ENCODE measurements at regions not wholly inside any gene's neighbourhood (a gene's known extent, or its start where the extent isn't known, plus 50 kb on each side); places are given as distances from the start of the nearest gene placed in this dataset.

- no peaks in the 10 kb centered on the region for H3K36me3 ChIP-seq (replicated peaks in 1 of 2; ENCODE audit: control extremely low read depth in 1 of 2, control insufficient read depth in 1 of 2, extremely low read depth in 1 of 2, insufficient read depth in 2 of 2, low read length in 1 of 2)
- Mint-ChIP-seq H3K27ac (no peak overlapping the region), H3K4me1 (no peaks in the 10 kb centered on the region), H3K9me3 (ENCODE audit: insufficient read depth) (no peaks in the 10 kb centered on the region), H3K27me3 (no peaks in the 10 kb centered on the region), H3K4me3 (no peak overlapping the region)
- H3K9me3 ChIP-seq (ENCODE audit: control extremely low read depth in 1 of 3, control insufficient read depth in 2 of 3, insufficient read depth in 1 of 3, low read length in 2 of 3), result no peaks in the 10 kb centered on the region
- no peak overlapping the region for H3K4me3 ChIP-seq (ENCODE audit: control extremely low read depth in 1 of 5, extremely low read depth in 1 of 5, insufficient read depth in 1 of 5, low read depth in 2 of 5, low read length in 4 of 5)
- no peak overlapping the region for H3K4me2 ChIP-seq (replicated peaks; ENCODE audit: low read depth, low read length, poor library complexity, severe bottlenecking)
- no peak for ATAC-seq (ENCODE audit: low read depth)
- TF ChIP-seq EZH2 (IDR thresholded peaks at IDR 0.05; ENCODE audit: borderline replicate concordance, insufficient read depth, low read depth, low read length, poor library complexity, severe bottlenecking) (no peak), CTCF (IDR thresholded peaks at IDR 0.05) (no peak)
- H3K79me2 ChIP-seq (ENCODE audit: control insufficient read depth, insufficient read depth, low read length), result no peaks in the 10 kb centered on the region
- CTCF ChIA-PET, result no interaction called here
- POLR2A ChIA-PET, result no interaction called here
- H3K27me3 ChIP-seq (replicated peaks in 1 of 4; ENCODE audit: control extremely low read depth in 1 of 4, control insufficient read depth in 3 of 4, insufficient read depth in 4 of 4, low read length in 3 of 4), result no peaks in the 10 kb centered on the region
- DNase-seq, result no peak
- no peaks in the 10 kb centered on the region for H4K20me1 ChIP-seq (ENCODE audit: control insufficient read depth, insufficient read depth, low read length, poor library complexity, severe bottlenecking)
- intact Hi-C loops (cut with micrococcal nuclease), result no loop called here
- no peaks in the 10 kb centered on the region for H3K4me1 ChIP-seq (ENCODE audit: control insufficient read depth in 2 of 2, insufficient read depth in 2 of 2, low read length in 2 of 2)
- H3K27ac ChIP-seq (ENCODE audit: low read length in 2 of 2), result no peak overlapping the region
- H3K9ac ChIP-seq (ENCODE audit: low read length), result no peak overlapping the region
- H2AFZ ChIP-seq (ENCODE audit: insufficient read depth, low read depth, low read length, poor library complexity, severe bottlenecking), result no peak overlapping the region
These were observed 1351.8 kb downstream of the FSTL5 start for GRCh38 chr4:160811956-160812355.

GRCh38 chr4:160814726-160815125, 1349.1 kb downstream of the FSTL5 start:
- ChIA-PET POLR2A (no interaction called here), CTCF (no interaction called here)
- no peaks in the 10 kb centered on the region for H3K4me1 ChIP-seq (ENCODE audit: control insufficient read depth in 2 of 2, insufficient read depth in 2 of 2, low read length in 2 of 2)
- DNase-seq (no peak), ATAC-seq (ENCODE audit: low read depth) (no peak)
- no peaks in the 10 kb centered on the region for H3K36me3 ChIP-seq (replicated peaks in 1 of 2; ENCODE audit: control extremely low read depth in 1 of 2, control insufficient read depth in 1 of 2, extremely low read depth in 1 of 2, insufficient read depth in 2 of 2, low read length in 1 of 2)
- intact Hi-C loops (cut with micrococcal nuclease), result no loop called here
- Mint-ChIP-seq H3K4me1 (no peaks in the 10 kb centered on the region), H3K27ac (no peak overlapping the region), H3K27me3 (no peaks in the 10 kb centered on the region), H3K9me3 (ENCODE audit: insufficient read depth) (no peaks in the 10 kb centered on the region), H3K4me3 (no peak overlapping the region)
- TF ChIP-seq EZH2 (IDR thresholded peaks at IDR 0.05; ENCODE audit: borderline replicate concordance, insufficient read depth, low read depth, low read length, poor library complexity, severe bottlenecking) (no peak), CTCF (IDR thresholded peaks at IDR 0.05) (no peak)
- H4K20me1 ChIP-seq (ENCODE audit: control insufficient read depth, insufficient read depth, low read length, poor library complexity, severe bottlenecking), result no peaks in the 10 kb centered on the region
- H3K79me2 ChIP-seq (ENCODE audit: control insufficient read depth, insufficient read depth, low read length), result no peaks in the 10 kb centered on the region
- no peaks in the 10 kb centered on the region for H3K27me3 ChIP-seq (replicated peaks in 1 of 4; ENCODE audit: control extremely low read depth in 1 of 4, control insufficient read depth in 3 of 4, insufficient read depth in 4 of 4, low read length in 3 of 4)
- no peak overlapping the region for H3K27ac ChIP-seq (ENCODE audit: low read length in 2 of 2)
- H3K4me3 ChIP-seq (ENCODE audit: control extremely low read depth in 1 of 5, extremely low read depth in 1 of 5, insufficient read depth in 1 of 5, low read depth in 2 of 5, low read length in 4 of 5), result no peak overlapping the region
- no peaks in the 10 kb centered on the region for H3K9me3 ChIP-seq (ENCODE audit: control extremely low read depth in 1 of 3, control insufficient read depth in 2 of 3, insufficient read depth in 1 of 3, low read length in 2 of 3)
- no peak overlapping the region for H2AFZ ChIP-seq (ENCODE audit: insufficient read depth, low read depth, low read length, poor library complexity, severe bottlenecking)
- no peak overlapping the region for H3K4me2 ChIP-seq (replicated peaks; ENCODE audit: low read depth, low read length, poor library complexity, severe bottlenecking)
- no peak overlapping the region for H3K9ac ChIP-seq (ENCODE audit: low read length)

Data from B cell (primary cell).